Stimulated activated CD4-positive, alpha-beta T cell treated with anti-CD3 and anti-CD28 coated beads, Interleukin-12 subunit alpha, Interleukin-12 subunit beta, amount 100 ng/mL, for 24 hours (primary cell): ENCODE measurements at regions not wholly inside any gene's neighbourhood (a gene's known extent, or its start where the extent isn't known, plus 50 kb on each side); places are given as distances from the start of the nearest gene placed in this dataset.

ENCODE experiments used
- DNase-seq, 2 experiments: peaks; one replicate each; pipeline ENCODE4 v3.0.0-alpha.2; 2020; ENCODE audit warnings: low read depth in 2 of 2

DNA sequence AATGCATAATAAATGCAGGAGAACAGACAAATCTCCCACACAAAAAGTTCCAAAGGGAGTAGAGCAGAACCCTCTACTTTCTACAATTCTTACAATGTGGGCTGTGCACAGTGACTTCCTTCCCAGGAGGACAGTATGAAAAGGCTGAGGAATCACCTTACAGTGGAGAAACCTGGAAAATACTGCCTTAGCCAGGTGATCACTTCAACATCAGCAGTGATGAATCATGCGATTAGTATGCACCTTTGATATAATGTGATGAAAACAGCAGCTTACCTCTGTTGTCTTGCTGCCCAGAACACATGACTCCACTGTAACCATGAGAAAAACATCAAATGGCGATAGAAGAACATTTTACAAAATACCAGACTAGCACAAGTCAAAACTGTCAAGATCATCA lies 329.7 kb upstream of the POM121L12 start:
- DNase-seq: no peak

DNA sequence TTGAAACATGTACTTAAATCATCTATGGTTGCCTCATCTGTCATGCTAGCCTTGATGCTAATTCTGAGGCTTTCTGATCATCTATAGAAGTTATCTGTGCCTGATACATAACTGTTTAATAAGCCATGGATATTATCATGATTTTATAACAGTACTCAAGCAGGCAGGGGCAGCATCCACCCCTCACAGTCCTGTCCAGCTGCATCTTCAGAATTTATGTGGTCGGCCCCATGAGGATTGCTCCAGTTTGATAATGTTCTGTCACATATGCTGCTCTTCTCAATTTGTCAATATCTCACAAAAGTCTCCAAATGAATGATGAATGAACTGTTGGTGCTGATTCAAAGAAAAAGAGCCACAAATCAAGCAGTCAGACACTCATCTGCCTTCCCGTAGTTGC lies 335.1 kb upstream of the POM121L12 start:
- no peak for DNase-seq

- no peak for DNase-seq
These were observed 339.3 kb upstream of the POM121L12 start for GRCh38 chr7:52695973-52696595.

- no peak for DNase-seq
These were observed 344.2 kb upstream of the POM121L12 start for GRCh38 chr7:52691257-52691656.

DNA sequence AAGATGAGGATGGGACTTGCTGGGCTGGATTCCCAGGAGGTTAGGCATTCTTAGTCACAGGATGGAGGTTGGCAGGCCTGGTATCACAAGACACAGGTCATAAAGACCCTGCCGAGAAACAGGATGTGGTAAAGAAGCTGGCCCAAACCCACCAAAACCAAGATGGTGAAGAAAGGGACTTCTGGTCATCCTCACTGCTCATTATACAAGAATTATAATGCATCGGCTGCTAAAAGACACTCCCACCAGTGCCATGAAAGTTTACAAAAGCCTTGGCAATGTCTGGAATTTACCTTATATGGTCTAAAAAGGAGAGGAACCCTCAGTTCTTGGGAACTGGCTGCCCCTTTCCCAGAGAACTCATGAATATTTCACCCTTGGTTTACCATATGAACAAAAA lies 345.5 kb upstream of the POM121L12 start:
- DNase-seq: no peak

DNA sequence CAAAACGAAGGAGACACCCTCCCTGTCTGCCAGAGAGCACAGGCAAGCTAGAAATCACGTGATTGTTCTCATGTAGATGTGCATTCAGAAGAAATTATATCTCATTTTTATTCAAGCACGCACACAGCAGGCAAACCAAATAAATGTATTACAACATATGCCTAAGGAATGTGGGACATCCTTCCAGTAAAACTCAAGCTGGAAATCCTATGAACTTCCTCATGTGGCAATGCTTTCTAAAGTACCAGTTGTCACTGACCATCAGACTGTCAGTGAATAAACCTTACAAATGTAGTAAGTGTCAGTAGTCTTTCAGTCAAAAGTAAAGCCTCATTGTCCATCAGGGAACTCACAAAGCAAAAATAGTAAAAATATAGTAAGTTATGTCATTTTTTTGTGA lies 350.1 kb upstream of the POM121L12 start:
- no peak for DNase-seq

DNA sequence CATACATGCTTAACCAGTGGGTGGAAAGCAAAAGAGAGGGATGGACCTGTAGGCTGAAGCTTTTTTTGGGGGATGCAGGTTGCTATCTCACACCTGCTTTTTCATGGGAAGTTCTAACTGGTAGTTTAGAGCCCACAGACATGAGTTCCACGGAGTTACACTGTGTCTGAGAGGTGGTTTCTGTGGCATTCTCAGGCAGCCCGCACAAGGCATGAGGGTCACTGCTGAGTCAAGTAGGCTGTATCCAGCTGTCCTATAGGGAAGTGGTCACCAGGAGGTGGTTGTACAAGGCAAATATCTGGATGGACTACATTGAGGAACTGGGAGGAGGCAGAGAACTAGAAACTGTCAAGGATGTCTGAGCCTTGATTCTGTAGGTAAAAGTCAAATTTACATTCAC lies 351.0 kb upstream of the POM121L12 start:
- no peak for DNase-seq

- DNase-seq: no peak
These were observed 352.4 kb upstream of the POM121L12 start for GRCh38 chr7:52682993-52683392.

DNA sequence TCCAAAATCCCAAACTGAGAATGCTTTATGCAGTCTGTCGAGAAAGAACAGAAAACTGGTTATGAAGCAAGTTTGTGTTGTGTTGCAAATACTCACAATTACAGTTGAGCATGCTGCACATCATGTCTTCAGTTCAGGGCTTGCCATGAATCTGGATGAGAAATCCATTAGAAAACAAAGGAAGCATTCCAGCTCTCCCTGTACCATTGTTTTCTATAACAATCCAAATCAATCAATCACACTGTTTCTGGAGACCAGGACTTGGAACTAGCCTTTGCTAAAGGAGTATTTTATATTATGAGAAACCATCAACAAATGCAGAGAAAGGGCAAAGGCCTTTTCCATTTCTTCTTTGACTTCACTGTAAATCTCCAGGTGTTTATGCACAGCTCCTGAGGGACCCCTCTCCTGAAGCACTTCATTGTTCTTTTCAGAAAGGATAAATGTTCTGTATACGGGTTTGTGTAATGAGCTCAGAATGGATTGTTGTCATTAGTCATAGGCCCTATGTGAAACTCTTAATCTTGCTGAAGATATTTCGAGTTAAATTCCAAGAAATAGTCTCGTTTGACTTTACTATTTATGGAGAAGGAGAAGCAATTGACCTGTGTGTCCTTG lies 364.7 kb upstream of the POM121L12 start:
- no peak for DNase-seq

DNA sequence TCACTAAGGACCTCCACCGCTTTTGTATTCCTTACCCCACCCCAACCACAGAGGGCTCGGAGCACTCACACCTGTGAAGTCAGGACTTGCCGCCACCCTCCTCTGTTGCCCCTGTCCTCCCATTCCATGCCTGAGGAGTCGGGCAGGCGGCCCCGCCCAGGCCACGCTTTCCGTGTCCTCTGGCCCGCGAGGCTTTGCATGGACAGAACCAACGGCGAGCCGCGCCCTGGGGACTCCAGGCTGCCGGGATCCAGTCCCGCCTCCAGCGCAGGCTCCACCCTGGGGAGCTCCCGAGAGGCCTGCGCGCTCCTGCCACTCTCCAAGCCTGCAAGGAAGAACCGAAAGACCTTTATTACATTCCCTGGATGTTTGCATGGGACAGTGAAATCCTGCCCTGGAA lies 366.4 kb upstream of the POM121L12 start:
- DNase-seq: no peak

DNA sequence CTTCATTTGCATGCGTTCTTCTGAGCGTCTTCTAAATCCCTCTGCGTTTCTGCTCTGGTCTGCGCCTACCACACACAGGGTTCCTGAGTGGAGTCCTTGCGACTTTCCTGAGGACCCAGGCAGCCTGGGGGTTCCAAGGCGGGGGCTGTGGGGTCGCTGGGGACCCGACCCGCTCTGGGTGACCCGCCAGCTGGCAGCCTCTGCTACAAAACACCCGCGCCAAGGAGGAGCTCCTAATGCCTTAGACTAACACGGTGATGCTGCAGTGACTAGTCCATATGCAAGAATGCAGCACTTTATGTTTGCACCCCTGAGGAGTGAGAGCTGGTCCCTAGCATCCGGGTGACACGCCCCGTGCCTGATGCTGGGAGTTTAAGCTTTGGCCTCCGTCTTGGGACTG lies 367.0 kb upstream of the POM121L12 start:
- no peak for DNase-seq

DNA sequence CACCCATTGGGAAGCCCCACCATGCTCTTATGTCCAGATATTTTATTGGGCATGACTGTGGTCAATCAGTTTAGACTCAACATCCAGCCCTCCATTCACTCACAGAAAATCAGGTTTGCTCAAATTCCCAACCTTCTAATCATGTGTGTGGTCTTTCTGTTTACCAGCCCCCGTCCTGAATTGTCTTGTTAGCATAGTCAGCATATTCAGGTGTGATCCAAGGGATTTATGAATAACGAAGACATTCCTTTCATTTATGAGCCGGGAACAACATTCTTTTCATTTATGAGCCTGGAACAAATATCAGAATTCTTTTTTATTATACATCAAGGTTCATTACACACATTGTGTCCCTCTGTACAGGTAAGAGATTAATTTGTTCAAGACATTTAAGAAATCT lies 376.3 kb upstream of the POM121L12 start:
- no peak for DNase-seq

GRCh38 chr7:52656098-52656497 lies 379.3 kb upstream of the POM121L12 start:
- DNase-seq: no peak

- no peak for DNase-seq
These were observed 382.8 kb upstream of the POM121L12 start for GRCh38 chr7:52652621-52653020.

DNA sequence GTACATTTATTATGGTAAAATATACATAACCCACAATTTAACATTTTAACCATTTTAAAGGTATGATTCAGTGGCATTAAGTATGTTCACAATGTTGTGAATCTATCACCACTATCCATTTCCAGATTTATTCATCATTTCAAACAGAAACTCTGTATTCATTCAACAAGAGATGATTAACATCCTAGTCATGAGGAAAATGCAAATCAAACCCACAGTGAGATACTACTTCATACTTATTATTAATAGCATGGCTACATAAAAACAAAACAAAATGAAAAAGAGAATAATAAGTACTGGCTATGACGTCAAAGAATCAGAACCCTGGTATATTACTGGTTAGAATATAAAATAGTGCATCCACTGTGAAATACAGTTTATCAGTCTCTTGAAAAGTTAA lies 386.6 kb upstream of the POM121L12 start:
- no peak for DNase-seq

- DNase-seq: no peak
These were observed 388.4 kb upstream of the POM121L12 start for GRCh38 chr7:52647046-52647445.

GRCh38 chr7:52639981-52640380 lies 395.5 kb upstream of the POM121L12 start:
- DNase-seq: no peak

DNA sequence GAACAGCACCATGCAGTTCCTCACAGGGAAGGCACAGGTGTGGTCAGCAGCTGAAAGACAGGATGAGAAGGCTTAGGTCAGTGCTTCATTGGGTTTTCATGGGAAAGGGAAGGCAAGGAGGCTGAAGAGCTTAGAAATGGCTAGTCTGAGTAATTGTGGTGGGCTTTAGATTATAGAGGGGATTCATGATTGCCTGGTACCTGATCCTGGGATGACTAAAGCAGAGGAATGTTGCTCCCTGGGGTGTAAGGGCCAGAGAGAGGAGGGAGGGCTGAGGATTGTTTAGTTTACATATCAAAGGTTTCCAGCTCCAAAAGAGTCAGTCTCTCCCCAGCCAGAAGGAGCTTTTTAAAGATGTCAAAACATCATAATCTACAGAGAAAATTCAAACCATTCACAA lies 396.3 kb upstream of the POM121L12 start:
- no peak for DNase-seq

GRCh38 chr7:52635021-52635420 lies 400.4 kb upstream of the POM121L12 start:
- DNase-seq: no peak

- no peak for DNase-seq
These were observed 414.6 kb upstream of the POM121L12 start for GRCh38 chr7:52620849-52621248.

GRCh38 chr7:52616552-52616951 lies 418.9 kb upstream of the POM121L12 start:
- no peak for DNase-seq

GRCh38 chr7:52615021-52615695 lies 420.3 kb upstream of the POM121L12 start:
- no peak for DNase-seq

DNA sequence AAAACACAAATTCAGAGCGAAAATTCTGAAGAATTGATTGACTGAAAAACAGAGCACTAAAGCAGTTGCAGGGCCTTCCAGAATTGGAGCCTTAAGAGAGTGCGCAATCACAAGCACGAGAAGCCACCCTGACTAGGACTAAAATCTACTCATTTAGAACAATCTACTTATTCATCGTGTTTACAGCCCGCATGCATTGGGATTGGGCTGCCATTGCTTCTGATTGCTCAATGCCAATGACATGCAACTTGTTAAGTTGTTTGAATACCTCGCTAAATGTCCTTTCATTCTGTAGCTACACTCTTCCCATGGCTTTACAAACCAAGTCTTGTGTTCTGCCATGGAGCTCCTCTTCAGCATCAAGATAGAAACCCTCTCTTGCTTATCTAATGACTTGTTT lies 425.9 kb upstream of the POM121L12 start:
- no peak for DNase-seq
